Fibroblast of the conjunctiva (primary cell): ENCODE measurements at regions not wholly inside any gene's neighbourhood (a gene's known extent, or its start where the extent isn't known, plus 50 kb on each side); places are given as distances from the start of the nearest gene placed in this dataset.

ENCODE experiments used
- DNase-seq: peaks from one replicate; pipeline ENCODE4 v3.0.0-alpha.2; 2010; ENCODE audit warnings: low read depth

GRCh38 chr2:221106241-221106640 lies 465.9 kb downstream of the EPHA4 start:
- no peak for DNase-seq

- no peak for DNase-seq
Observed at GRCh38 chr2:221107424-221107823, 464.7 kb downstream of the EPHA4 start.

- no peak for DNase-seq
Observed at GRCh38 chr2:221109552-221109951, 462.6 kb downstream of the EPHA4 start.

GRCh38 chr2:221111739-221112138 lies 460.4 kb downstream of the EPHA4 start:
- no peak for DNase-seq

- DNase-seq: no peak
Observed at GRCh38 chr2:221112744-221113143, 459.4 kb downstream of the EPHA4 start.

- no peak for DNase-seq
Observed at GRCh38 chr2:221115944-221116343, 456.2 kb downstream of the EPHA4 start.

GRCh38 chr2:221120643-221121042 lies 451.5 kb downstream of the EPHA4 start:
- DNase-seq: no peak

GRCh38 chr2:221123396-221123795 lies 448.7 kb downstream of the EPHA4 start:
- DNase-seq: no peak

- DNase-seq: no peak
Observed at GRCh38 chr2:221124532-221125240, 447.4 kb downstream of the EPHA4 start.

- no peak for DNase-seq
Observed at GRCh38 chr2:221125691-221126090, 446.4 kb downstream of the EPHA4 start.

GRCh38 chr2:221129657-221130056 lies 442.4 kb downstream of the EPHA4 start:
- no peak for DNase-seq

- no peak for DNase-seq
Observed at GRCh38 chr2:221130431-221130830, 441.7 kb downstream of the EPHA4 start.

GRCh38 chr2:221133941-221134340 lies 438.2 kb downstream of the EPHA4 start:
- DNase-seq: no peak

GRCh38 chr2:221134718-221135117 lies 437.4 kb downstream of the EPHA4 start:
- DNase-seq: no peak

- no peak for DNase-seq
Observed at GRCh38 chr2:221135699-221136098, 436.4 kb downstream of the EPHA4 start.

GRCh38 chr2:221137385-221137784 lies 434.7 kb downstream of the EPHA4 start:
- DNase-seq: no peak

- DNase-seq: no peak
Observed at GRCh38 chr2:221142341-221142740, 429.8 kb downstream of the EPHA4 start.

GRCh38 chr2:221143231-221143630 lies 428.9 kb downstream of the EPHA4 start:
- no peak for DNase-seq

GRCh38 chr2:221144909-221145308 lies 427.2 kb downstream of the EPHA4 start:
- no peak for DNase-seq

- no peak for DNase-seq
Observed at GRCh38 chr2:221145396-221145795, 426.7 kb downstream of the EPHA4 start.

- no peak for DNase-seq
Observed at GRCh38 chr2:221153226-221153625, 418.9 kb downstream of the EPHA4 start.

GRCh38 chr2:221154176-221154575 lies 417.9 kb downstream of the EPHA4 start:
- no peak for DNase-seq

GRCh38 chr2:221156062-221156734 lies 415.9 kb downstream of the EPHA4 start:
- DNase-seq: no peak

GRCh38 chr2:221161186-221161585 lies 410.9 kb downstream of the EPHA4 start:
- no peak for DNase-seq
